ENCODE measurements at regions not wholly inside any gene's neighbourhood (a gene's known extent, or its start where the extent isn't known, plus 50 kb on each side); places are given as distances from the start of the nearest gene placed in this dataset.
A peak's percentile ranks its signal among the peaks of the same experiment; 100 is the strongest.

DNA sequence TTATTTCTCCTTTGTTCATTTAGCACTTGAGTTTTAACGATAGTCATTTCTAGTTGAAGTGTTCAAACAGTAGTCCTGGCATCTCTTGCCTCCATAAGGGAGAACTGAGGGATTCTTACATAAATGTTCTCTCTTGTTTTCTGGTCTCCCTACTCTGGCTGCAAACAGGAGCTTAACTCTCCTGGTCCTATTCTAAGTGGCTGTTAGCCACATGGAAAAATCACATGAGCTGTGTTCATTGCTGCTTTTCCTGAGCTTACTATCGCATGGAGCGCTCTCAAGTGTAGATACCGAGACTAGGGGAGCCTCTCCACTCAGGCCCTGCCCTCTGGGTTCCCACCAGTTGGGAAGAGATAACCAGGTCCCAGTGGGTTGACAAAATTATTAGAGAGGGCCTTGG, 403.1 kb upstream of the TPM1 start:
- DNase-seq (ENCODE audit: low spot score), result no peak
- TF ChIP-seq CTCF (IDR thresholded peaks at IDR 0.05), result no peak
- no peaks in the 10 kb centered on the region for H3K27me3 ChIP-seq
- peak overlapping the region; percentile 35 to 58 for H3K27ac ChIP-seq
- no peaks in the 10 kb centered on the region for H3K36me3 ChIP-seq
- no peaks in the 10 kb centered on the region for H3K9me3 ChIP-seq
- peaks cover 0 to 19% of the 10 kb centered on the region in 2 donors for H3K4me1 ChIP-seq
- no peak overlapping the region for H3K4me3 ChIP-seq

DNA sequence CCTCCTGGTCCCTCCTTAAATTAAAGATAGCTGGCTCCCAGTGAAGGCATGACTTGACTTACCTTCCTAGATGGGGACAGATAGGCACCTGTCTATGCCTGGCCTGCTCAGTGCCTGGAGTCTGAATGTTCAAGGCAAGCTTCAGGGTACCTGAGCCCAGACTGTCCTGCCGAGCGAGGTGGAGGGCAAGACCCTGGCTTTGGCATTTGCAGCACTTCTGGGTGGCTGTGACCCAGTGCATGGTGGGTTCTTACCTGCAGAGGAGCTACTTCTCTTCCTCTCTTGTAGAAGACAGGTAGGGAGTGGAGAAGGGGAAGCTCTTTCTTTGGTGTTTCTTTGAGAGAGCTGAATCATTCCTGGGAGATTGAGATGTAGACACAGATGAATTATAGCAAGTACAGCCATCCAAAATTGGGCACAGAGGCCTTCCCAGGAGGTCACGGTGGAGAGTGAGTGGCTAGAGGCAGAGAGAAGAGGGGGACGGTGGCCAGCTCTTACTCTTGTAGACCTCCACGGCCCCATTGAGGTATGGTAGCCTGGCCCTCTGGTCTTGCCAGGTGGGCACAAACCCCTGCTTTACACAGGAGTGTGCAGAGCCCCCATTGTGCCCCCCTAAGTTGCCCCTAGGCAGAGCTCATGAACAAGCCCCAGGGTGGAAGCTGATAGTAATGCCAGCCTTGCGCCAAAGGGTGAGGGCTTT, 402.5 kb upstream of the TPM1 start:
- TF ChIP-seq CTCF (IDR thresholded peaks at IDR 0.05), result no peak
- no peak for DNase-seq (ENCODE audit: low spot score)
- no peaks in the 10 kb centered on the region for H3K27me3 ChIP-seq
- no peaks in the 10 kb centered on the region for H3K9me3 ChIP-seq
- H3K36me3 ChIP-seq, result no peaks in the 10 kb centered on the region
- peaks cover 0 to 19% of the 10 kb centered on the region in 2 donors for H3K4me1 ChIP-seq
- peak overlapping the region; percentile 35 to 58 for H3K27ac ChIP-seq
- H3K4me3 ChIP-seq, result no peak overlapping the region

- Histone ChIP-seq H3K36me3 (no peaks in the 10 kb centered on the region), H3K4me3 (no peak overlapping the region), H3K4me1 (peaks cover 0 to 19% of the 10 kb centered on the region in 2 donors), H3K27ac (no peak overlapping the region), H3K9me3 (no peaks in the 10 kb centered on the region), H3K27me3 (no peaks in the 10 kb centered on the region)
- DNase-seq (ENCODE audit: low spot score), result no peak
- no peak for TF ChIP-seq CTCF (IDR thresholded peaks at IDR 0.05)
Observed at GRCh38 chr15:62641825-62642224, 400.7 kb upstream of the TPM1 start.

DNA sequence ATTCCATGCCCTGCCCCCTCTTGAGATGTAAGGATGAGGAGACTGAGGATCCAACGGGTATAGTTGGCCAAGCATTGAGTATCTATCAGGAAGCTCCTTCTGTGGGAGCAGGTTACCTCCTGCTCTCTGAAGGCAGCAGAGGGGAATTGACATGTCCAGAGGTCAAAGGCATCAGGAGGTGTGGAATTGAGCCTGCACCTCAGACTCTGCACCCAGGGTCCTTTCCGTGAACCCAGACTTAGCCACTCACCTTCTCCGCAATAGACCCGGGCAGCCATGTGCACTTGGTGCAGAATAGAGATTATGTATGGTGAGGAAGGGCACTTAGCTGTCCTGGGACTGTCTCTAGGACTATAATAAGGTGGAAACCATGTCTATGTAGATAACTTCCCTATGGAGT, 399.0 kb upstream of the TPM1 start:
- Histone ChIP-seq H3K4me1 (peaks cover 0 to 19% of the 10 kb centered on the region in 2 donors), H3K4me3 (no peak overlapping the region), H3K9me3 (no peaks in the 10 kb centered on the region), H3K36me3 (no peaks in the 10 kb centered on the region), H3K27me3 (no peaks in the 10 kb centered on the region), H3K27ac (no peak overlapping the region)
- no peak for TF ChIP-seq CTCF (IDR thresholded peaks at IDR 0.05)
- no peak for DNase-seq (ENCODE audit: low spot score)

DNA sequence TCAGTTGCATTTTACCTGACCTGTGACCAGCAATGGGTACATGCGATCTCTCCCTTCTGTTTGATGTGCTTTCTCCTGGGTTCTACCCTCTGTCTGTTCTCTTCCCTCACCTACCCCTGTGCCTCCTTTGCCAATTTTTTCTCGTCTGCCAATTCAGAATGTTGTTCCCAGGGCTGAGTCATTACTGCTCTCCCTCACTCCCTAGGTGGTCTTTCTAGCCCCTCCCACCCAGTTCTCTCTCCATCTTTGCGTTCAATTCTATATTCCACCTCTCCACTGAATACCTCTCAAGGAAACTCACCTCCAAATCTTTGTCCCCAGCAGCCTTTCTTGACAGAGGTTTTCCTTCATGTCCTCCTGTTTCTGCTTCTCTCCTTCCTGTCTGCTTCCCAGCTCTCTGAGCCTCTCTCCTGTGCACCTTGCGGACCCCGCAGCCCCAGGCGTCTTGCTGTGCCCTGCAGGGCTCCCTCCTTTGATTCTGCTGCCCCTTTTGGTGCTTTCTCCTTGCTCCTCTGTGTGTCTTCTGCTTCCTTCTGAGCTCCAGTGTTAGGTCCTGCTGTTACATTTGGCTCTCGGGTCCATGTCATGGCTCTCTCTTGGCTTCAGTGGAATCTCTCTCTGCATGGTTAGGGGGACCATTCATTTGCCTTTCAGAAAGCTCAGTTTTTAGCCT, 398.2 kb upstream of the TPM1 start:
- Histone ChIP-seq H3K36me3 (no peaks in the 10 kb centered on the region), H3K4me3 (no peak overlapping the region), H3K27ac (no peak overlapping the region), H3K9me3 (no peaks in the 10 kb centered on the region), H3K4me1 (peaks cover 0 to 11% of the 10 kb centered on the region in 2 donors), H3K27me3 (no peaks in the 10 kb centered on the region)
- TF ChIP-seq CTCF (IDR thresholded peaks at IDR 0.05), result no peak
- DNase-seq (ENCODE audit: low spot score), result no peak

All from right atrium auricular region (tissue), 2 donors.